DOHH2 (cell line): ENCODE measurements at regions not wholly inside any gene's neighbourhood (a gene's known extent, or its start where the extent isn't known, plus 50 kb on each side); places are given as distances from the start of the nearest gene placed in this dataset.

Experiments
- CTCF ChIP-seq: fragments of 200-600 bp; sonication (generic); IDR thresholded peaks from one replicate; pipeline ENCODE4 v1.5.1; 2014; ENCODE audit warnings: antibody characterized with exemption, mild to moderate bottlenecking, low read depth, low read length; ENCODE audit not compliant: poor library complexity, severe bottlenecking
- EZH2phosphoT487 ChIP-seq: fragments of 200-600 bp; sonication (generic); IDR thresholded peaks from 2 replicates; pipeline ENCODE4 v1.6.1; 2017; ENCODE audit warnings: borderline replicate concordance, mild to moderate bottlenecking, antibody characterized with exemption, low read length, moderate library complexity, mixed read lengths

GRCh38 chr1:96886474-96886873 lies 164.9 kb downstream of the PTBP2 start:
- TF ChIP-seq CTCF: no peak
- no peak for TF ChIP-seq EZH2phosphoT487
